ENCODE measurements at regions not wholly inside any gene's neighbourhood (a gene's known extent, or its start where the extent isn't known, plus 50 kb on each side); places are given as distances from the start of the nearest gene placed in this dataset.
"Not testable (repeated sequence)": the region's sequence is repeated elsewhere in the genome, so short reads cannot be mapped to it uniquely, and the experiment has no call there.

- no peak for DNase-seq
Observed at GRCh38 chr3:164927728-164928127, 150.6 kb downstream of the SI start.

GRCh38 chr3:164918905-164919304 lies 159.4 kb downstream of the SI start:
- DNase-seq, result no peak

GRCh38 chr3:164912916-164913315 lies 165.4 kb downstream of the SI start:
- no peak for DNase-seq

- DNase-seq, result no peak
Observed at GRCh38 chr3:164903820-164904451, 174.4 kb downstream of the SI start.

- no peak for DNase-seq
Observed at GRCh38 chr3:164897342-164897741, 181.0 kb downstream of the SI start.

GRCh38 chr3:164890061-164890460 lies 188.2 kb downstream of the SI start:
- no peak for DNase-seq

- no peak for DNase-seq
Observed at GRCh38 chr3:164883171-164883570, 195.1 kb downstream of the SI start.

GRCh38 chr3:164879201-164879600 lies 199.1 kb downstream of the SI start:
- DNase-seq, result no peak

- DNase-seq, result no peak
Observed at GRCh38 chr3:164864454-164864853, 213.8 kb downstream of the SI start.

- DNase-seq, result no peak
Observed at GRCh38 chr3:164852866-164853265, 225.4 kb downstream of the SI start.

GRCh38 chr3:164851905-164852304 lies 226.4 kb downstream of the SI start:
- DNase-seq, result no peak

GRCh38 chr3:164851204-164851603 lies 227.1 kb downstream of the SI start:
- DNase-seq, result no peak

- DNase-seq, result no peak
Observed at GRCh38 chr3:164848923-164849322, 229.4 kb downstream of the SI start.

GRCh38 chr3:164845739-164846138 lies 232.6 kb downstream of the SI start:
- no peak for DNase-seq

- DNase-seq, result no peak
Observed at GRCh38 chr3:164832216-164832615, 246.1 kb downstream of the SI start.

GRCh38 chr3:164818318-164818717 lies 260.0 kb downstream of the SI start:
- DNase-seq, result no peak

- DNase-seq, result no peak
Observed at GRCh38 chr3:164814106-164814505, 264.2 kb downstream of the SI start.

- DNase-seq, result no peak
Observed at GRCh38 chr3:164812042-164812441, 266.3 kb downstream of the SI start.

- no peak for DNase-seq
Observed at GRCh38 chr3:164806188-164806587, 272.1 kb downstream of the SI start.

- no peak for DNase-seq
Observed at GRCh38 chr3:164794099-164794498, 284.2 kb downstream of the SI start.

- no peak for DNase-seq
Observed at GRCh38 chr3:164791263-164791662, 287.0 kb downstream of the SI start.

- DNase-seq, result not testable (repeated sequence)
Observed at GRCh38 chr3:164784407-164784806, 293.9 kb downstream of the SI start.

GRCh38 chr3:164781755-164782154 lies 296.5 kb downstream of the SI start:
- DNase-seq, result no peak

- no peak for DNase-seq
Observed at GRCh38 chr3:164779816-164780215, 298.5 kb downstream of the SI start.

- DNase-seq, result no peak
Observed at GRCh38 chr3:164752812-164753211, 325.5 kb downstream of the SI start.

GRCh38 chr3:164748626-164749025 lies 329.7 kb downstream of the SI start:
- DNase-seq, result peak; percentile 12
